Suprapubic skin (tissue), 4 donors: ENCODE measurements at regions not wholly inside any gene's neighbourhood (a gene's known extent, or its start where the extent isn't known, plus 50 kb on each side); places are given as distances from the start of the nearest gene placed in this dataset.

Experiments
- EP300 ChIP-seq: sonication (generic); formaldehyde crosslinking; IDR thresholded peaks from one replicate; pipeline ENCODE4 v1.6.1; 2017; ENCODE audit warnings: antibody characterized with exemption
- POLR2A ChIP-seq, 2 donors: fragments of 450-650 bp; IDR thresholded peaks; one replicate each; pipeline ENCODE4 v1.6.1; 2017; ENCODE audit warnings: antibody characterized with exemption in 2 of 2, mild to moderate bottlenecking in 2 of 2, moderate library complexity in 2 of 2
- POLR2AphosphoS5 ChIP-seq, 3 donors: sonication (generic); formaldehyde crosslinking; IDR thresholded peaks; one replicate each; pipeline ENCODE4 v1.6.1; 2017; ENCODE audit warnings: antibody characterized with exemption in 3 of 3
- TF ChIP-seq, protein P1 (sequence below), 2 donors: fragments of 200-600 bp in 1 of 2; fragments of 450-650 bp in 1 of 2; sonication (generic) in 1 of 2; IDR thresholded peaks; one replicate each; pipeline ENCODE4 v1.5.1; 2016 to 2019; ENCODE audit warnings: antibody characterized with exemption in 2 of 2, mild to moderate bottlenecking in 1 of 2, moderate library complexity in 1 of 2

- TF ChIP-seq POLR2AphosphoS5 (IDR thresholded peaks at IDR 0.05) (no peak), POLR2A (IDR thresholded peaks at IDR 0.05) (no peak), EP300 (no peak)
- TF ChIP-seq, protein P1, sequence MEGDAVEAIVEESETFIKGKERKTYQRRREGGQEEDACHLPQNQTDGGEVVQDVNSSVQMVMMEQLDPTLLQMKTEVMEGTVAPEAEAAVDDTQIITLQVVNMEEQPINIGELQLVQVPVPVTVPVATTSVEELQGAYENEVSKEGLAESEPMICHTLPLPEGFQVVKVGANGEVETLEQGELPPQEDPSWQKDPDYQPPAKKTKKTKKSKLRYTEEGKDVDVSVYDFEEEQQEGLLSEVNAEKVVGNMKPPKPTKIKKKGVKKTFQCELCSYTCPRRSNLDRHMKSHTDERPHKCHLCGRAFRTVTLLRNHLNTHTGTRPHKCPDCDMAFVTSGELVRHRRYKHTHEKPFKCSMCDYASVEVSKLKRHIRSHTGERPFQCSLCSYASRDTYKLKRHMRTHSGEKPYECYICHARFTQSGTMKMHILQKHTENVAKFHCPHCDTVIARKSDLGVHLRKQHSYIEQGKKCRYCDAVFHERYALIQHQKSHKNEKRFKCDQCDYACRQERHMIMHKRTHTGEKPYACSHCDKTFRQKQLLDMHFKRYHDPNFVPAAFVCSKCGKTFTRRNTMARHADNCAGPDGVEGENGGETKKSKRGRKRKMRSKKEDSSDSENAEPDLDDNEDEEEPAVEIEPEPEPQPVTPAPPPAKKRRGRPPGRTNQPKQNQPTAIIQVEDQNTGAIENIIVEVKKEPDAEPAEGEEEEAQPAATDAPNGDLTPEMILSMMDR (IDR thresholded peaks at IDR 0.05) = no peak
Observed at GRCh38 chr11:112666253-112666652, 295.0 kb upstream of the NCAM1 start.
